NCI-H82 treated with DMSO at 0.1 percent for 48 hours (cell line): ENCODE measurements at regions not wholly inside any gene's neighbourhood (a gene's known extent, or its start where the extent isn't known, plus 50 kb on each side); places are given as distances from the start of the nearest gene placed in this dataset.

Source experiments
- DNase-seq: peaks from one replicate; lab custom pipeline; 2025; ENCODE audit not compliant: unreplicated experiment; lab: John Stamatoyannopoulos, UW

DNA sequence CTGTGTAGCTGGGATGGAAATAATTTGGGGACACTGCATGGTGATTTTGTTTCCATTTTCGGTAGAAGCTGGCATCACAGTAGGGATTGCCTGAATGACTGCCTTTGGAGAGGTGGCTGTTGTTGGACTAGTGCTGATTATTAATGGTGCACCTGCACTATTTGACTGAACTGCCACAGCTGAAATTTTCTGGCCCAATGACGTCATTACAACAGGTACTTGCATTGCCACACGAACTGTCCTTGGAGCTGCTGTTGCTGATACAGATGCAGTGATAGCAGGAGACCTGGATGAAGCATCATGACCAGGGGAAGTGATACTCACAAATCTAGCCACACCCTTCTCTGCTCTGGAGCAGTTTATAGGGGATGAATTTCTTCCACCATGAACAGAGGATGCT is 95.6 kb upstream of the FOXC1 start:
- DNase-seq: no peak

GRCh38 chr6:1515280-1515679 is 94.4 kb upstream of the FOXC1 start:
- DNase-seq: no peak

DNA sequence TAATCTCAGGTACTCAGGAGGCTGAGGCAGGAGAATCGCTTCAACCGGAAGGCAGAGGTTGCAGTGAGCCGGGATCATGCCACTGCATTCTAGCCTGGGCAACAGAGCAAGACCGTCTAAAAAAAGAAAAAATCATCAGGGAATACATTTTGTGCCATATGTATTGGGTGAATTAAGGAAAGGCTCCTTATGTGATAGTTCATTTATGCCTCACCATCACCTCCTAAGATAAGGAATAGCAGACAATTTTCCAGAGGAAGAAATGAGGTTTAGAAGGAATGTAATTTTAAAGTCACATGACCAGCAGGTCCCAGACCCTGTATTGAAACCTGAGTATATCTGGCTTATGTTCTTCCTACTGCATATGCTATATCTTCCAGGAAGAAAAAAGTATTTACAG is 93.9 kb upstream of the FOXC1 start:
- no peak for DNase-seq

- DNase-seq: no peak
These were observed 92.8 kb upstream of the FOXC1 start for GRCh38 chr6:1516742-1517520.

GRCh38 chr6:1518855-1519254 is 90.9 kb upstream of the FOXC1 start:
- no peak for DNase-seq

DNA sequence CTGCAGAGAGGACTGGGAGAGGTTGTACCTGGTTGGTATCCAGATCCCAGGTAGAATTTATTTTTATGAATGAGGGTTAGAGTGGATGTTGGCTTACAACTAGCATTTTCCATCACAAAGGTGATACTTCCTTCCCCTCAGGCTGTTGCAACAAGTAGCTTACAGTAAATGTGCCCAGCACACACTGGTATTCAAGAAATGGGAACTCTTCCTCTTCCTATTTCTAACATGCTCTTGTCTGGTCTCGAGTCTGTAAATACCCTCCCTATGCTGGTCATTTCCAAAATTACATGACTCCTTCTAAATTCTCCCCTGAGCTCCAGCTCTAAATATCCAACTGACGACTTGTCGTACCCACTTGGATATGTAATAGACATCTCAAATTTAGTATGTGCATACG is 90.1 kb upstream of the FOXC1 start:
- no peak for DNase-seq

DNA sequence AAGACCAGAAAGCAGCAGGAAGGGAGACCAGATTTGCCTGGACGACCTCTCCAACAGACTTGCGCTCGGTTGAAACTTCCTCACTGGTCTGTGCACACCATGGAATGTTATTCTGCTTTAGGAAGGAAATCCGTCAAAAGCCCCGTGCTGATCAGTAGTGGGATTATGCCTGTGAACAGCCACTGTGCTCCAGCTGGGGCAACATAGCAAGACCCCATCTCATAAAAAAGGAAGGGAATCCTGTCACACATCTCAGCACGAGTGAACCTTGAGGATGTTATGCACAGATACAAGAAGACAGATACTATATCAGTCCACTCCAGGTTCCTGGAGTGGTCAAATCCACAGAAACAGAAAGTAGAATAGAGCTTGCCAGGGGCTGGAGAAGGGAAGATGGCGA is 86.9 kb upstream of the FOXC1 start:
- DNase-seq: no peak

- DNase-seq: no peak
These were observed 85.7 kb upstream of the FOXC1 start for GRCh38 chr6:1524040-1524480.

DNA sequence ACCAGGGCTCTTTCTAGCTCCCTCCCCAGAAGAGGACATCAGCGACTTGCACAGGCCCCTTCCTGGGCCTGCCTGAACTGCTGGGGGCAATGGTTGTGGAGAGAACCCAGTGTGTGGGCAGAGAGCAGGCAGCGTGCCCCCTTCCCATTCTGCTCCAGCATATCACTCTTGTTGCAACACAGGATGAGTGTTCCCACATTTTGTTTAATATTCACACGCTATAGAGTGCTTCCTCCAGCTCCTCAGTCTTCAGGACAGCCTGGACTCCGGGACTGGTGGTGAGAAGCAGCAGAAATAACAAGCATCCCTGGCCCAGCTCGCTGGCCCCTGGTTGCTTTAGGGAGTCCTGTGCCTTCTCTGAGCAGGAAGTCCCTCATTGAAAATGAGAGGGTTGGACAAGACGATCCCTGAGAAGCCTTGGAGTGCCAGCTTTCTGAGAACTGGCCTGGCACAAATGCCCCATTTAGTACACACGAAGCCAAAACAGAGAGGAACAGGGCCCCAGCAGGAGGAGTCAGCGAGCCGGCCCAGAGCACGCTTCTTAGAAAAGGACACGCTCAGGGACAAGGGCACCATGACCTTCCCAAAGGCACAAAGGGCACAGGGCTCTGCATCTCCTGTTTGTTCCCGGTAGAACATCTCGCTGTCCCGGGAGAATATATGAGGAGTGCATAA is 84.2 kb upstream of the FOXC1 start:
- DNase-seq: no peak

DNA sequence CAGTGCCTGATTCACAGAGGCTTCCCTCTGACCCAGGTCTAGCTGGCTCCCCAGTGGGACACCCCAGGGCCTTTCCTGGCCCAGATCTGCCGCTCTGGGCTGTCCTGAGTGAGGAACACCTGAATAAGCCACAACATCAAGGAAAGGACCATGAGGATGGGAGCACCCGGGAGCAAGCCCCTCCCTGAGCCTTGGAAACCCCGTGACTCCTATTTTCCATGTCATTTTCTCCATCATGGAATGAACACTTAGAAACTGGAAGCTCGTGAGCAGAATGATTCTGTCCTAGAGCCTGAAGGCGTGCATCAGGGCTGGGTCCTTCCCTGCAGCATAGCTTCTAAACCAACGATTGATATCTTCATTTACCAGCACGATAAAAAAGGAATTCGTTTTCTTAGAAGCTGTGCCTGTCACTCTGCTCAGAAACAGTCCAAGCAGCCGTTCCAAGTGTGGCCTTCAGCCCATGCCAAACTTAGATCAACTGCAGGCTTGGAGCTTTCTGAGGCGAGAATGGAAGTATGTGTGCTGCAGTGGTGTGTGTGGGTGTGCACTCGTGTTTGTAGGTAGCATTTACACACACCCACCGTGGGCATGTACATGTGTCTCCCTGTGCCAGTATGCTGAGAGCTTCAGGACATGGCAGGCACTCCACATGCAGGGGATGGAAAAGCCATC is 83.2 kb upstream of the FOXC1 start:
- DNase-seq: no peak

- DNase-seq: no peak
These were observed 82.7 kb upstream of the FOXC1 start for GRCh38 chr6:1527073-1527457.

- DNase-seq: no peak
These were observed 74.4 kb upstream of the FOXC1 start for GRCh38 chr6:1535295-1535694.

GRCh38 chr6:1536526-1537429 is 72.9 kb upstream of the FOXC1 start:
- DNase-seq: no peak

GRCh38 chr6:1538369-1538768 is 71.3 kb upstream of the FOXC1 start:
- DNase-seq: no peak

DNA sequence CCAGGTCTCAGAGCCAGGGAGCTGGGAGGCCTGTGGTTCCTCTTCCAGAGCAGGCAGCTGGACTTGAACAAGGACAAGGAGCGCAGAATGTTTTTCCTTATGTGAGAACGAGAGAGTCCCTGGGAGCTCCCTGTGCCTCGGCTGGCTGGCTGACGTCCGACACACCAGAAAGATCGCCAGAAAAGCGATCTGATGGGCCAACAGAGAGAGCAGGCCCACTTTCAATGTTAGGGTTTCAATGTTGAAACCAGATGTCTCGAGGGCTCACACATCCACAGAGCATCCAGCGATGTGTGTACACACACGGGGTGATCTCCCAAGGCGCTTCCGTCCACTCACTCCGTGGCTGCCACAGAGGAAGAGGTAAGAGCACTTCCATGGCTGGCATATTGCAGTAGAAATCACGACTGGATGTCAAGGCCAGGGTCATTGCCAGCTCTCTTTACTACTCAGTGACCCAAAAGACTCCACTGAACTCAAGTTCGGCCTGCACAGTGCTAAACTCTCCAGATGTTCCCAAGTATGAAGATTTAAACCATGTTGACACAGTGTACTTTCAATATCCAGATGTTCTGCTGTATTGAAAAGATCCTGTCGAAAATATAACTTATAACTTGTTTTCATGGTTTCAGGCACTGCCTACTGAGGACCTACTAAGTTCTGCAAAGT is 70.8 kb upstream of the FOXC1 start:
- no peak for DNase-seq

GRCh38 chr6:1540864-1541521 is 68.7 kb upstream of the FOXC1 start:
- no peak for DNase-seq

DNA sequence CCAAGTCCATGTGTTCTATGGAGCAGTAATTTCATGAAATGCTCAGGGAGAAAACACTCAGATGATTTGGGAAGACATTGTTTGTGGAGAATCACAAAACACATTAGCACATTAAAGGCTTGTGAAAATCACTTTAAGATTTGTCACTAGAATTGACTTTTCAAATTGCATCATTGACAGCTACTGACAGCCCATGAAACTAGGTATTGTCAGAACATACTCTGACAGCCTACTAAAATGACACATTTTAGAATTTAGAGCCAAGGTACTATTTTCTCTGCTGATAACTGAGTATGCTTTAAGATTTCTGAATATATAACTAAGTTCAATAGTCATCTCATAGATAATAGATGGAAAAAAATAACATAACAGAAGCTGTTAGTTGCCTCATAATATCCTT is 67.4 kb upstream of the FOXC1 start:
- DNase-seq: no peak

DNA sequence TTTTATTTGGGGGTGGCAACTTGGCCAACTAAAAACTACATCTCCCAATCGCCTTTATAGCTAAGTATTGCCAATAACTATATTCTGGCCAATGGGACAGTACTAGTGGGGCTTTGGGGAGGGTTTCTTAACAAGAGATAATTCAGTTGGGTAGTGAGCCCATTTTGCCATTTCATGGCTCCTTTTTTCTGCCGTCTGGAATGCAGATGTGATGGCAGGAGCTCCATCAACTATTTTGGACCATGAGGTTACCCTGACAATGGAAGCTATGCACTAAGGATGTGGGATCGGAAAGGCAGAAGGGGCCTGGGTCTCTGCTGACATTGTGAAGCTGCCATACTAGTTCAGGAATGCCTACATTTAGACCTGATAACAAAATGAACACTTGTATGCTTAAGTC is 67.0 kb upstream of the FOXC1 start:
- DNase-seq: no peak

DNA sequence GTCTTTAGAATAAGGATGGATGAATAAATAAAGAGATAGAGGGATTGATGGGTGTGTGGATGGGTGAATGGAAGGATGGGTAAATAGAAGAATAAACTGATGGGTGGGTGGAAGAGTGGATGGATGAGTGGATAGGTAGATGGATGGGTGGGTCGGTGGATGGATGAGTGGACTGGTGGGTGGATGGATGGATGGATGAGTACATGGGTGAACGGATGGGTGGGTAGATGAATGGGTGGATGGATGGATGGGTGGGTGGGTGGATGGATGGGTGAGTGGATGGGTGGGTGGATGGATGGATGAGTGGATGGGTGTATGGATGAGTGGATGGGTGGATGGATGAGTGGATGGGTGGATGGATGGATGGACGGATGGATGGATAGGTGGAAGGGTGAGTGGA is 65.7 kb upstream of the FOXC1 start:
- DNase-seq: no peak

- DNase-seq: no peak
These were observed 65.1 kb upstream of the FOXC1 start for GRCh38 chr6:1544603-1545002.
